ENCODE measurements at regions not wholly inside any gene's neighbourhood (a gene's known extent, or its start where the extent isn't known, plus 50 kb on each side); places are given as distances from the start of the nearest gene placed in this dataset.

DNA sequence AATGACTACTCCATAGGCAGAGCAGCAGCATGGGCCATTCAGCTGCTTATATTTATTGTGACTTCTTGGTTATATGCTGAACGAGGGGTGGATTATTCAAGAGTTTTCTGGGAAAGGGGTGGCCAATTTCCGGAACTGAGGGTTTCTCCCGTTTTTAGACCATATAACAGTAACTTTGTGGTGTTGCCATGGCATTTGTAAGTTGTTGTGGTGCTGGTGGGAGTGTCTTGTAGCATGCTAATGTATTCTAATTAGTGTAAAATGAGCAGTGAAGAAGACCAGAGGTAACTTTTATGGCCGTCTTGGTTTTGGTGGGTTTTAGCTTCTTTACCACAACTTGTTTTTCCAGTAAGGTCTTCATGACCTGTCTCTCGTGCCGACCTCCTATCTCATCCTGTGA lies 139.6 kb downstream of the KLF6 start:
- BruUV-seq (replicated peaks): no TSS peak
- Histone ChIP-seq H3K4me3 (ENCODE audit: low read depth, low read length, poor library complexity, severe bottlenecking) (no peak overlapping the region), H3K4me1 (ENCODE audit: insufficient read depth, low read length, poor library complexity, severe bottlenecking) (no peaks in the 10 kb centered on the region), H3K27ac (ENCODE audit: low read depth, low read length, poor library complexity, severe bottlenecking) (no peak overlapping the region), H3K9me3 (ENCODE audit: low read depth, low read length, poor library complexity, severe bottlenecking) (no peaks in the 10 kb centered on the region), H3K27me3 (replicated peaks; ENCODE audit: insufficient read depth, low read depth, low read length, poor library complexity) (no peaks in the 10 kb centered on the region), H3K36me3 (ENCODE audit: insufficient read depth, low read length, poor library complexity, severe bottlenecking) (no peaks in the 10 kb centered on the region)
- DNase-seq (ENCODE audit: low spot score): no peak
- intact Hi-C loops (cut with micrococcal nuclease; ENCODE audit: unreplicated experiment): no loop called here
- TF ChIP-seq EZH2 (IDR thresholded peaks at IDR 0.05; ENCODE audit: borderline replicate concordance, low read depth, low read length, poor library complexity, severe bottlenecking) (no peak), CTCF (conservative IDR thresholded peaks at IDR 0.05; ENCODE audit: low read depth, low read length) (no peak)
- CTCF ChIA-PET: no interaction called here
- POLR2A ChIA-PET (ENCODE audit: low non-redundant PET): no interaction called here

GRCh38 chr10:3640816-3641215 lies 144.2 kb downstream of the KLF6 start:
- no TSS peak for BruUV-seq (replicated peaks)
- CTCF ChIA-PET: no interaction called here
- TF ChIP-seq CTCF (conservative IDR thresholded peaks at IDR 0.05; ENCODE audit: low read depth, low read length): no peak
- TF ChIP-seq EZH2 (IDR thresholded peaks at IDR 0.05; ENCODE audit: borderline replicate concordance, low read depth, low read length, poor library complexity, severe bottlenecking): no peak
- Histone ChIP-seq H3K4me1 (ENCODE audit: insufficient read depth, low read length, poor library complexity, severe bottlenecking) (no peaks in the 10 kb centered on the region), H3K36me3 (ENCODE audit: insufficient read depth, low read length, poor library complexity, severe bottlenecking) (no peaks in the 10 kb centered on the region), H3K27me3 (replicated peaks; ENCODE audit: insufficient read depth, low read depth, low read length, poor library complexity) (no peaks in the 10 kb centered on the region), H3K4me3 (ENCODE audit: low read depth, low read length, poor library complexity, severe bottlenecking) (no peak overlapping the region), H3K9me3 (ENCODE audit: low read depth, low read length, poor library complexity, severe bottlenecking) (no peaks in the 10 kb centered on the region), H3K27ac (ENCODE audit: low read depth, low read length, poor library complexity, severe bottlenecking) (no peak overlapping the region)
- DNase-seq (ENCODE audit: low spot score): no peak
- POLR2A ChIA-PET (ENCODE audit: low non-redundant PET): no interaction called here
- intact Hi-C loops (cut with micrococcal nuclease; ENCODE audit: unreplicated experiment): no loop called here

DNA sequence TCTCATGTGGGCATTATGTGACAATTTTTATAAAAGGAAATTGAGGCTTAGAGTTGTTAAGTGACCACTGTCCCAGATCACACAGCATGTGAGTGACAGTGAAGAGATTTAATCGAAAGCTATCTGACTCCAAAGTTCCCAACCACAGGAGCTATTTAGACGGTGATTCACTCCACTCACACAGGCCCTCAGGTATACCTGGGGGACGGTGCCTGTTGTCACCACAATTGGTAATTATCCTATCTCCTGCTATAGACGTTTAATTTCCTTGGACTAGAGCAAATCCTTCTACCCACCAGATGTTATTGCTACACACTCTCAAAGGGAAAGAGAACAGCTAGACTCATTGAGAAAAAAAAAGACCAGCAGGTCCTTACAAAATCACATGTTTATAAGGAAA lies 145.5 kb downstream of the KLF6 start:
- no peaks in the 10 kb centered on the region for H3K36me3 ChIP-seq (ENCODE audit: insufficient read depth, low read length, poor library complexity, severe bottlenecking)
- no peak overlapping the region for H3K4me3 ChIP-seq (ENCODE audit: low read depth, low read length, poor library complexity, severe bottlenecking)
- DNase-seq (ENCODE audit: low spot score): no peak
- ChIA-PET POLR2A (ENCODE audit: low non-redundant PET) (no interaction called here), CTCF (no interaction called here)
- no peaks in the 10 kb centered on the region for H3K27me3 ChIP-seq (replicated peaks; ENCODE audit: insufficient read depth, low read depth, low read length, poor library complexity)
- BruUV-seq (replicated peaks): no TSS peak
- intact Hi-C loops (cut with micrococcal nuclease; ENCODE audit: unreplicated experiment): no loop called here
- no peak overlapping the region for H3K27ac ChIP-seq (ENCODE audit: low read depth, low read length, poor library complexity, severe bottlenecking)
- no peaks in the 10 kb centered on the region for H3K4me1 ChIP-seq (ENCODE audit: insufficient read depth, low read length, poor library complexity, severe bottlenecking)
- TF ChIP-seq CTCF (conservative IDR thresholded peaks at IDR 0.05; ENCODE audit: low read depth, low read length): no peak
- TF ChIP-seq EZH2 (IDR thresholded peaks at IDR 0.05; ENCODE audit: borderline replicate concordance, low read depth, low read length, poor library complexity, severe bottlenecking): no peak
- H3K9me3 ChIP-seq (ENCODE audit: low read depth, low read length, poor library complexity, severe bottlenecking): no peaks in the 10 kb centered on the region

Measured in A673 (cell line).